Breast epithelium (tissue), 4 donors: ENCODE measurements at regions not wholly inside any gene's neighbourhood (a gene's known extent, or its start where the extent isn't known, plus 50 kb on each side); places are given as distances from the start of the nearest gene placed in this dataset.

ENCODE experiments used
- DNase-seq, 2 donors: peaks; one replicate each; pipeline ENCODE4 v3.0.0-alpha.2; 2019; ENCODE audit warnings: low spot score in 2 of 2
- H3K27ac ChIP-seq, 2 donors: fragments of 200-600 bp; sonication (generic) in 1 of 2; one replicate each; pipeline ENCODE4 v1.5.1; 2016 to 2019; ENCODE audit warnings: mild to moderate bottlenecking in 1 of 2
- H3K27me3 ChIP-seq, 2 donors: fragments of 200-600 bp; sonication (generic) in 1 of 2; one replicate each; pipeline versions ENCODE4 v1.5.1 to v1.6.0; 2017 to 2019; ENCODE audit warnings: control low read depth in 1 of 2, mild to moderate bottlenecking in 1 of 2
- H3K36me3 ChIP-seq: fragments of 200-600 bp; one replicate; pipeline ENCODE4 v1.5.1; 2019
- H3K4me1 ChIP-seq, 2 donors: fragments of 200-600 bp; sonication (generic); one replicate each; pipeline ENCODE4 v1.5.1; 2016 to 2019; ENCODE audit warnings: control low read depth in 1 of 2
- H3K4me3 ChIP-seq, 3 donors: fragments of 200-600 bp; sonication (generic); 1 replicate in 2 of 3; 2 replicates in 1 of 3; pipeline ENCODE4 v1.5.1; 2016 to 2019; ENCODE audit warnings: mild to moderate bottlenecking in 3 of 3, moderate library complexity in 2 of 3
- H3K9me3 ChIP-seq, 2 donors: fragments of 200-600 bp; sonication (generic) in 1 of 2; one replicate each; pipeline ENCODE4 v1.5.1; 2016 to 2019; ENCODE audit warnings: control low read depth in 1 of 2
- POLR2A ChIP-seq: fragments of 450-650 bp; IDR thresholded peaks from one replicate; pipeline ENCODE4 v1.6.1; 2016; ENCODE audit warnings: antibody characterized with exemption, mild to moderate bottlenecking, moderate library complexity
- intact Hi-C: fragments of 100-400 bp; cut with DNase I; formaldehyde crosslinking; loops from one replicate; pipeline ENCODE4 v1.15.1; 2023; ENCODE audit warnings: low total_unique reads
- TF ChIP-seq, protein P1 (sequence below), 3 donors: fragments of 450-650 bp; IDR thresholded peaks; one replicate each; pipeline ENCODE4 v1.5.1; 2016 to 2017; ENCODE audit warnings: antibody characterized with exemption in 3 of 3, mild to moderate bottlenecking in 3 of 3, moderate library complexity in 3 of 3

DNA sequence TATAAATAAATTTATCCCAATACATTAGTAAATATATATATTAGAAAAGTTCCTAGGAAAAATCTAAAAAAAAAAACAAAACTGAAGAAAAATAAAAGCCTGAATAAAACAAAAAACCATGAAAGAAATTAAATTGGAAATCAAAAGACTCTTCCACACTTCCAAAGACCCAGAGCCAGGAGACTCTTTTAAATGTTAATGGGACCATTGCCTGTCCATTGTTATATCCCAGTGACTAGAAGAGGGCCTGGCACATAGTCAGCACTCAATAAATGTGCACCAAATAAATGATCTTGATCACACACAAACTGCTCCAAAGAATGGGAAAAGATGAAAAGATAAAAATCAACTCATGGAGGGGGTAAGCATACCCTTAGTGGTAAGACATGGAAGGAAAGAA lies 51.3 kb upstream of the CLDN18 start:
- Histone ChIP-seq H3K9me3 (no peaks in the 10 kb centered on the region), H3K4me1 (no peaks in the 10 kb centered on the region), H3K27ac (no peak overlapping the region), H3K27me3 (no peaks in the 10 kb centered on the region), H3K4me3 (no peak overlapping the region), H3K36me3 (no peaks in the 10 kb centered on the region)
- TF ChIP-seq POLR2A, result no peak
- TF ChIP-seq, protein P1, sequence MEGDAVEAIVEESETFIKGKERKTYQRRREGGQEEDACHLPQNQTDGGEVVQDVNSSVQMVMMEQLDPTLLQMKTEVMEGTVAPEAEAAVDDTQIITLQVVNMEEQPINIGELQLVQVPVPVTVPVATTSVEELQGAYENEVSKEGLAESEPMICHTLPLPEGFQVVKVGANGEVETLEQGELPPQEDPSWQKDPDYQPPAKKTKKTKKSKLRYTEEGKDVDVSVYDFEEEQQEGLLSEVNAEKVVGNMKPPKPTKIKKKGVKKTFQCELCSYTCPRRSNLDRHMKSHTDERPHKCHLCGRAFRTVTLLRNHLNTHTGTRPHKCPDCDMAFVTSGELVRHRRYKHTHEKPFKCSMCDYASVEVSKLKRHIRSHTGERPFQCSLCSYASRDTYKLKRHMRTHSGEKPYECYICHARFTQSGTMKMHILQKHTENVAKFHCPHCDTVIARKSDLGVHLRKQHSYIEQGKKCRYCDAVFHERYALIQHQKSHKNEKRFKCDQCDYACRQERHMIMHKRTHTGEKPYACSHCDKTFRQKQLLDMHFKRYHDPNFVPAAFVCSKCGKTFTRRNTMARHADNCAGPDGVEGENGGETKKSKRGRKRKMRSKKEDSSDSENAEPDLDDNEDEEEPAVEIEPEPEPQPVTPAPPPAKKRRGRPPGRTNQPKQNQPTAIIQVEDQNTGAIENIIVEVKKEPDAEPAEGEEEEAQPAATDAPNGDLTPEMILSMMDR (IDR thresholded peaks at IDR 0.05), result no peak
- no peak for DNase-seq
- intact Hi-C loops, result no loop called here
